GM12878 (cell line): ENCODE measurements at regions not wholly inside any gene's neighbourhood (a gene's known extent, or its start where the extent isn't known, plus 50 kb on each side); places are given as distances from the start of the nearest gene placed in this dataset.

ENCODE experiments used
- ATAC-seq: fragments of 200-7000 bp; cut with Tn5 transposase; 3 replicates; pipeline ENCODE4 v1.9.1; 2020; ENCODE audit warnings: mild to moderate bottlenecking, moderate library complexity
- BruUV-seq: library from RNA; stranded (reverse); fragments of 400-500 nt; replicated peaks from 2 replicates; lab custom pipeline; 2021; lab: Mats Ljungman, UMichigan
- CTCF ChIA-PET: fragments of 300-600 bp; sonication (Branson Sonifier 250); formaldehyde crosslinking; extraction: SDS; loops from one replicate; lab custom pipeline; 2021; ENCODE audit warnings: inconsistent platforms; lab: Yijun Ruan, JAX
- POLR2A ChIA-PET: fragments of 350-600 bp; formaldehyde crosslinking; extraction: SDS; loops from one replicate; lab custom pipeline; 2021; ENCODE audit warnings: inconsistent platforms; lab: Charles Lee
- RAD21 ChIA-PET: fragments of 300-600 bp; sonication (Branson Sonifier 250); formaldehyde crosslinking; loops from one replicate; lab custom pipeline; 2023; ENCODE audit warnings: antibody characterized with exemption; ENCODE audit not compliant: unreplicated experiment; lab: Charles Lee
- SMC1A ChIA-PET: fragments of 300-600 bp; sonication (Branson Sonifier 250); formaldehyde crosslinking; loops from one replicate; lab custom pipeline; 2023; ENCODE audit not compliant: unreplicated experiment, uncharacterized antibody; lab: Charles Lee
- DNase-seq: peaks from one replicate; pipeline ENCODE4 v3.0.0-alpha.2; 2011; ENCODE audit warnings: low read depth, low spot score
- FAIRE-seq: peaks from 3 replicates; lab custom pipeline; 2011; peaks lifted over from hg19 to GRCh38; lab: Jason Lieb, UNC
- H2AFZ ChIP-seq: 2 replicates; pipeline ENCODE4 v1.6.0; 2011; ENCODE audit warnings: low read depth, low read length, control low read depth; ENCODE audit not compliant: control insufficient read depth
- H3K27ac ChIP-seq: 2 replicates; pipeline ENCODE4 v1.5.1; 2011; ENCODE audit warnings: control low read depth; ENCODE audit not compliant: control insufficient read depth, insufficient read depth
- H3K27me3 ChIP-seq, 2 experiments: replicated peaks in 1 of 2; 2 replicates each; pipeline versions ENCODE4 v1.6.0 to v1.6.1; 2011; ENCODE audit warnings: low read length in 1 of 2; ENCODE audit not compliant: control insufficient read depth in 2 of 2, insufficient read depth in 2 of 2
- H3K36me3 ChIP-seq, 2 experiments: 2 replicates each; pipeline ENCODE4 v1.5.1; 2011; ENCODE audit warnings: low read length in 1 of 2; ENCODE audit not compliant: control insufficient read depth in 2 of 2, insufficient read depth in 2 of 2
- H3K4me1 ChIP-seq: 2 replicates; pipeline ENCODE4 v1.6.1; 2011; ENCODE audit warnings: mild to moderate bottlenecking, low read length, moderate library complexity, mixed read lengths; ENCODE audit not compliant: control insufficient read depth, insufficient read depth
- H3K4me2 ChIP-seq: 2 replicates; pipeline ENCODE4 v1.6.0; 2011; ENCODE audit warnings: control low read depth; ENCODE audit not compliant: control insufficient read depth, insufficient read depth
- H3K4me3 ChIP-seq: fragments of 200-600 bp; sonication (generic); 2 replicates; pipeline ENCODE4 v1.5.1; 2016
- H3K79me2 ChIP-seq: 2 replicates; pipeline ENCODE4 v1.6.0; 2011; ENCODE audit warnings: low read length; ENCODE audit not compliant: control insufficient read depth, insufficient read depth
- H3K9ac ChIP-seq: 2 replicates; pipeline ENCODE4 v1.8.0; 2011; ENCODE audit warnings: low read length, control low read depth, mixed read lengths; ENCODE audit not compliant: control insufficient read depth, insufficient read depth
- H3K9me3 ChIP-seq: replicated peaks from 3 replicates; pipeline ENCODE4 v1.5.1; 2011; ENCODE audit warnings: mild to moderate bottlenecking, low read length; ENCODE audit not compliant: control insufficient read depth, insufficient read depth
- H4K20me1 ChIP-seq: 2 replicates; pipeline ENCODE4 v1.6.0; 2011; ENCODE audit not compliant: control insufficient read depth, insufficient read depth
- BHLHE40 ChIP-seq, 2 experiments: fragments of 450-650 bp in 1 of 2; IDR thresholded peaks; 2 replicates each; pipeline ENCODE4 v1.6.1; 2011 to 2017; ENCODE audit warnings: low read depth in 2 of 2, borderline replicate concordance in 1 of 2, improper control_type of control experiment in 1 of 2, low read length in 1 of 2, mild to moderate bottlenecking in 1 of 2
- PAX8 ChIP-seq: fragments of 450-650 bp; IDR thresholded peaks from 2 replicates; pipeline ENCODE4 v1.6.1; 2017; ENCODE audit warnings: mild to moderate bottlenecking, moderate library complexity
- SMARCA5 ChIP-seq: fragments of 450-650 bp; IDR thresholded peaks from 2 replicates; pipeline ENCODE4 v1.6.1; 2017; ENCODE audit warnings: mild to moderate bottlenecking
- ZNF622 ChIP-seq: fragments of 450-650 bp; IDR thresholded peaks from 2 replicates; pipeline ENCODE4 v1.6.1; 2017; ENCODE audit warnings: mild to moderate bottlenecking, inconsistent platforms
- WGBS: methylation state at CpG from one replicate; pipeline ENCODE4 v1.1.6; 2016; ENCODE audit warnings: low lambda C conversion rate; ENCODE audit not compliant: insufficient replicate concordance, insufficient coverage; ENCODE audit errors: missing lambda C conversion rate; 5-methylcytosine and 5-hydroxymethylcytosine counted together
- in situ Hi-C: fragments of 300-500 bp; cut with MboI; formaldehyde crosslinking; loops from 9 replicates; pipeline ENCODE4 v1.14.3; 2018; ENCODE audit warnings: mixed read lengths
- intact Hi-C: fragments of 100-400 bp; cut with micrococcal nuclease; formaldehyde crosslinking; loops from one replicate; pipeline ENCODE4 v1.14.2; 2022; ENCODE audit not compliant: unreplicated experiment
- TF ChIP-seq, protein P1 (sequence below): IDR thresholded peaks from 2 replicates; pipeline ENCODE4 v1.6.1; 2012; ENCODE audit warnings: low read length, inconsistent platforms
- TF ChIP-seq, protein P2 (sequence below): fragments of 450-650 bp; IDR thresholded peaks from 2 replicates; pipeline ENCODE4 v1.6.1; 2016; ENCODE audit warnings: mild to moderate bottlenecking

GRCh38 chr11:87660926-87661660 is 514.1 kb downstream of the RAB38 start:
- Histone ChIP-seq H3K27me3 (no peaks in the 10 kb centered on the region), H3K79me2 (no peaks in the 10 kb centered on the region), H4K20me1 (no peaks in the 10 kb centered on the region), H3K4me2 (no peak overlapping the region), H3K4me3 (no peak overlapping the region), H3K4me1 (no peaks in the 10 kb centered on the region), H3K9ac (no peak overlapping the region), H3K36me3 (no peaks in the 10 kb centered on the region), H3K27ac (no peak overlapping the region), H3K9me3 (no peaks in the 10 kb centered on the region), H2AFZ (no peak overlapping the region)
- POLR2A ChIA-PET: no interaction called here
- RAD21 ChIA-PET: no interaction called here
- in situ Hi-C loops (no loop called here), intact Hi-C loops (no loop called here)
- DNase-seq (no peak), ATAC-seq (no peak), FAIRE-seq (no peak)
- TF ChIP-seq ZNF622 (no peak), PAX8 (no peak), BHLHE40 (IDR thresholded peaks at IDR 0.05; ENCODE audit: borderline replicate concordance in 1 of 2, low read depth in 2 of 2, low read length in 1 of 2) (no peak), SMARCA5 (no peak)
- TF ChIP-seq, protein P1, sequence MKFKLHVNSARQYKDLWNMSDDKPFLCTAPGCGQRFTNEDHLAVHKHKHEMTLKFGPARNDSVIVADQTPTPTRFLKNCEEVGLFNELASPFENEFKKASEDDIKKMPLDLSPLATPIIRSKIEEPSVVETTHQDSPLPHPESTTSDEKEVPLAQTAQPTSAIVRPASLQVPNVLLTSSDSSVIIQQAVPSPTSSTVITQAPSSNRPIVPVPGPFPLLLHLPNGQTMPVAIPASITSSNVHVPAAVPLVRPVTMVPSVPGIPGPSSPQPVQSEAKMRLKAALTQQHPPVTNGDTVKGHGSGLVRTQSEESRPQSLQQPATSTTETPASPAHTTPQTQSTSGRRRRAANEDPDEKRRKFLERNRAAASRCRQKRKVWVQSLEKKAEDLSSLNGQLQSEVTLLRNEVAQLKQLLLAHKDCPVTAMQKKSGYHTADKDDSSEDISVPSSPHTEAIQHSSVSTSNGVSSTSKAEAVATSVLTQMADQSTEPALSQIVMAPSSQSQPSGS: no peak
- TF ChIP-seq, protein P2, sequence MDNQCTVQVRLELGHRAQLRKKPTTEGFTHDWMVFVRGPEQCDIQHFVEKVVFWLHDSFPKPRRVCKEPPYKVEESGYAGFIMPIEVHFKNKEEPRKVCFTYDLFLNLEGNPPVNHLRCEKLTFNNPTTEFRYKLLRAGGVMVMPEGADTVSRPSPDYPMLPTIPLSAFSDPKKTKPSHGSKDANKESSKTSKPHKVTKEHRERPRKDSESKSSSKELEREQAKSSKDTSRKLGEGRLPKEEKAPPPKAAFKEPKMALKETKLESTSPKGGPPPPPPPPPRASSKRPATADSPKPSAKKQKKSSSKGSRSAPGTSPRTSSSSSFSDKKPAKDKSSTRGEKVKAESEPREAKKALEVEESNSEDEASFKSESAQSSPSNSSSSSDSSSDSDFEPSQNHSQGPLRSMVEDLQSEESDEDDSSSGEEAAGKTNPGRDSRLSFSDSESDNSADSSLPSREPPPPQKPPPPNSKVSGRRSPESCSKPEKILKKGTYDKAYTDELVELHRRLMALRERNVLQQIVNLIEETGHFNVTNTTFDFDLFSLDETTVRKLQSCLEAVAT: no peak
- SMC1A ChIA-PET: no interaction called here
- no TSS peak for BruUV-seq
- WGBS: 8% methylated on average over 5 of the region's 5 CpGs
- CTCF ChIA-PET: no interaction called here
